Thoracic aorta (tissue), 2 donors: ENCODE measurements at regions not wholly inside any gene's neighbourhood (a gene's known extent, or its start where the extent isn't known, plus 50 kb on each side); places are given as distances from the start of the nearest gene placed in this dataset.

ENCODE experiments used
- ATAC-seq: fragments of 150-250 bp; one replicate; pipeline ENCODE4 v1.8.0; 2017; ENCODE audit warnings: low read depth; ENCODE audit not compliant: insufficient number of reproducible peaks, low FRiP score
- DNase-seq: peaks from one replicate; pipeline ENCODE4 v3.0.0-alpha.2; 2020; ENCODE audit warnings: low spot score
- H3K27ac ChIP-seq, 2 donors: fragments of 200-600 bp; sonication (generic); 1 replicate in 1 of 2; 2 replicates in 1 of 2; pipeline ENCODE4 v1.5.1; 2016; ENCODE audit warnings: mild to moderate bottlenecking in 2 of 2, moderate library complexity in 2 of 2
- H3K27me3 ChIP-seq: fragments of 200-600 bp; sonication (generic); replicated peaks from 2 replicates; pipeline ENCODE4 v1.6.0; 2016; ENCODE audit warnings: mild to moderate bottlenecking; ENCODE audit not compliant: insufficient read depth
- H3K36me3 ChIP-seq: fragments of 200-600 bp; sonication (generic); one replicate; pipeline ENCODE4 v1.5.1; 2016
- H3K4me1 ChIP-seq, 2 donors: fragments of 200-600 bp; sonication (generic); 1 replicate in 1 of 2; 2 replicates in 1 of 2; pipeline versions ENCODE4 v1.5.1 to v1.6.0; 2016; ENCODE audit warnings: low read depth in 2 of 2, mild to moderate bottlenecking in 1 of 2; ENCODE audit not compliant: control insufficient read depth in 1 of 2
- H3K4me3 ChIP-seq: fragments of 200-600 bp; sonication (generic); 2 replicates; pipeline ENCODE4 v1.5.1; 2016; ENCODE audit warnings: mild to moderate bottlenecking
- H3K9me3 ChIP-seq: fragments of 200-600 bp; sonication (generic); 2 replicates; pipeline ENCODE4 v1.5.1; 2016
- TF ChIP-seq, protein P1 (sequence below): fragments of 200-600 bp; sonication (generic); IDR thresholded peaks from one replicate; pipeline ENCODE4 v1.5.1; 2019; ENCODE audit warnings: antibody characterized with exemption

DNA sequence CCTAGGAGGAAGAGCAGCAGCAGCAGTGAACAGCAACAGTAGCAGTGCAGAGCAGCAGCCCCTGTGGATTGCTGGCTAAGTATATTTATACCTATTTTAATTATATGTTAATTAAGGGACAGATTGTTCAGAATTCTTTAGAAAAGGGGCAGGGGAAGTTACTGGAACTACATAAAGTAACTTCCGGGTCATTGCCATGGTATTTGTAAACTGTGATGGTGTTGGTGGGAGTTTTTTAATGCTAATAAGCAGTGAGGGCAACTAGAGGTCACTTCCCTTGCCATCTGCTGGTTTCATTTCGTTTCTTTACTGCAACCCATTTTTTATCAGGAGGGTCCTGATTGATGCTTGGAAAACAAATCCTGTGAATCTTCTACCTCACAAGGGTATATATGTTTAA lies 229.8 kb upstream of the PODXL start:
- Histone ChIP-seq H3K4me3 (no peak overlapping the region), H3K4me1 (no peaks in the 10 kb centered on the region), H3K9me3 (no peaks in the 10 kb centered on the region), H3K27me3 (no peaks in the 10 kb centered on the region), H3K27ac (no peak overlapping the region), H3K36me3 (no peaks in the 10 kb centered on the region)
- DNase-seq (no peak), ATAC-seq (no peak)
- TF ChIP-seq, protein P1, sequence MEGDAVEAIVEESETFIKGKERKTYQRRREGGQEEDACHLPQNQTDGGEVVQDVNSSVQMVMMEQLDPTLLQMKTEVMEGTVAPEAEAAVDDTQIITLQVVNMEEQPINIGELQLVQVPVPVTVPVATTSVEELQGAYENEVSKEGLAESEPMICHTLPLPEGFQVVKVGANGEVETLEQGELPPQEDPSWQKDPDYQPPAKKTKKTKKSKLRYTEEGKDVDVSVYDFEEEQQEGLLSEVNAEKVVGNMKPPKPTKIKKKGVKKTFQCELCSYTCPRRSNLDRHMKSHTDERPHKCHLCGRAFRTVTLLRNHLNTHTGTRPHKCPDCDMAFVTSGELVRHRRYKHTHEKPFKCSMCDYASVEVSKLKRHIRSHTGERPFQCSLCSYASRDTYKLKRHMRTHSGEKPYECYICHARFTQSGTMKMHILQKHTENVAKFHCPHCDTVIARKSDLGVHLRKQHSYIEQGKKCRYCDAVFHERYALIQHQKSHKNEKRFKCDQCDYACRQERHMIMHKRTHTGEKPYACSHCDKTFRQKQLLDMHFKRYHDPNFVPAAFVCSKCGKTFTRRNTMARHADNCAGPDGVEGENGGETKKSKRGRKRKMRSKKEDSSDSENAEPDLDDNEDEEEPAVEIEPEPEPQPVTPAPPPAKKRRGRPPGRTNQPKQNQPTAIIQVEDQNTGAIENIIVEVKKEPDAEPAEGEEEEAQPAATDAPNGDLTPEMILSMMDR = no peak

DNA sequence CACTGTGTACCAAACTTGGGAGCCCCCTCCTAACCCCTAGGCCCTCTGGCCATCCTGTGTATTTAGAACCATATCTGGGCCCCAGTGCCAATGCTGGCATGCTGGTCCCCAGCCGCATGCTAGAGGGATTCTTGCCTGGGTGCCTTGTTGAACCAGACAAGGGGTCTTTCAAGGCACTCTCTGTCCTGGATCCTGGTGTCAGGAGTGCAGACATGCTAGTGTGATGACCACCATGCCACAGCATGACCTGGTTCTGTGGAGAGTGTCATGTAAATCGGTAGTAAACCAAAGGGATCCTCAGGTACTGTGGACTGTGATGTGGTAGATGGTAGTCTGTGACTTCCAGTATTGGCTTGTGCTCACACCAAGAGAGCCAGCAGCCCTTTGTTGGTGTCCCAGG lies 222.2 kb upstream of the PODXL start:
- no peak for DNase-seq
- no peaks in the 10 kb centered on the region for H3K9me3 ChIP-seq
- H3K27me3 ChIP-seq = no peaks in the 10 kb centered on the region
- H3K4me1 ChIP-seq = no peaks in the 10 kb centered on the region
- no peak for ATAC-seq
- TF ChIP-seq, protein P1 = no peak
- H3K27ac ChIP-seq = no peak overlapping the region
- no peak overlapping the region for H3K4me3 ChIP-seq
- no peaks in the 10 kb centered on the region for H3K36me3 ChIP-seq

DNA sequence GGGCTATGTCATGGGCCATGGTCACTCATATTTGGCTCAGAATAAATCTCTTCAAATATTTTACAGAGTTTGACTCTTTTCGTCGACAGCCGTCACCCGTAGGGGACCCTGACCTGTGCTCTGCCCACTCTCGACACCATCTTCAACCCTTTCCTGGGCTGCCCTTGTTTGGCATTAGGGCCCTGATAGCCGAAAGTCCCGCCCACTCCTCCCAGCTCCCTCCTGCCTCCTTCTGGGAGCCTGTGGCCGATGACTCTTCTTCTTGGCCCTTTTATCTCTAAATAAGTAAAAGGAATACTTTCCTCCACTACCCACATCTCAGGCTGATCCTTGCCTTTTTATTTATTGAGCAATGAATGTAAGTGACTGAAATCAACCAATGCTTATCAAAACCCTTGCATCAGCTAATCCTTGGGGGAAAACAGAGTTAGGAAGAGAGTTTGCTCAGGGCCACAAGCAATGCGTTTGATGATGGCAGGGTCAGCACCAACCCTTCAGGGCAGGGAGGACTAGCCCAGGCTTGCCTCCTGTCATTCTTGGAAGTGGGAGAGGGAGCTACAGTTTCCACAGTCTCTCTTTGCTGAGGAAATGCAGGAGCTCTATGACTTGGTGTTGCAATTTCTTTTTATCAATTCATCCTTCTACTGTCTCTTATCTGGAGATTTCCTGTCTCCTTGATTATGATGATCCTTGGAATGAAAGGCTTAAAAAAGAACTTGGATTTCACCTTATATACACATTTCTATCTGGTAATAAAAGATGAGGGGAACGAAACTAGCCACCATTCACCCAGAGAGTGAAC lies 218.2 kb upstream of the PODXL start:
- Histone ChIP-seq H3K4me1 (no peaks in the 10 kb centered on the region), H3K27me3 (no peaks in the 10 kb centered on the region), H3K9me3 (no peaks in the 10 kb centered on the region), H3K4me3 (no peak overlapping the region), H3K36me3 (no peaks in the 10 kb centered on the region), H3K27ac (no peak overlapping the region)
- TF ChIP-seq, protein P1 = no peak
- no peak for DNase-seq
- no peak for ATAC-seq

DNA sequence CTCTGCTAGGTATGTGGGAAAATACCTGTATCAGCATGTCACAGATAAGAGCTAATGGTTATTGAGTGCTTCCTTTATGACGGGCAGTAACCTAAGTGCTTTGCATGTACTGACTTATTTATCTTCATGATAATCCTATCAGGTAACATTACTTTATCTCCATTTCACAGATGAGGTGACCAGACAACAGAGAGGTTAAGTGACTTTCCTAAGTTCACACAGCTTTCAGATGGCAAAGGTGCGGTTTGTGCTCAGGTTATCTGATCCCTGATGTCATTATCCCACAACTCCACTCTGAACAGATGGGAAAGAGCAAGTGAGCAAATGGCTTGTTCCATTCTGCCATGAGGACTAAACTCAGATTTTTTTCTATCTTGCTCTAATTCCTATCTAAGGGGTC lies 217.0 kb upstream of the PODXL start:
- Histone ChIP-seq H3K9me3 (no peaks in the 10 kb centered on the region), H3K27me3 (no peaks in the 10 kb centered on the region), H3K4me3 (no peak overlapping the region), H3K36me3 (no peaks in the 10 kb centered on the region), H3K27ac (no peak overlapping the region), H3K4me1 (no peaks in the 10 kb centered on the region)
- DNase-seq (no peak), ATAC-seq (no peak)
- TF ChIP-seq, protein P1 = no peak

DNA sequence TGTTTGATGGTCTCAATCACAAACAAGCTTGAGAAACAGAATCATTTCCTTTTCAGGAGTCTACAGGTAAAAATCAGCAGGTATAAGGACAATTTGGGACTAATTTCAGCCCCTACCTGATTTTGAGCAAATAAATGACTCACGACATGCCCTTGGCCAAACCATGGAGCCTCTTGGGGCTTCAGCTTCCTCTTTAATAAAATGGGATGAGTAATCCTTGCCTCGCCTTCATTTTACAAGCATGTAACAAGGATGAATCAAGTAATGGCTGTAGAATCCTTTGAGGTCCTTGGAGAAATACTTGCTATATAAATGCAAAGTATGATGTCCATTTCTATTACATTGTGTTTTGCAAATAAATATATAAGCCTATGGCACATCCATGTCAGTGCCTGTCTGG lies 212.8 kb upstream of the PODXL start:
- H3K4me3 ChIP-seq = no peak overlapping the region
- no peak for DNase-seq
- H3K4me1 ChIP-seq = no peaks in the 10 kb centered on the region
- TF ChIP-seq, protein P1 = no peak
- no peak for ATAC-seq
- no peak overlapping the region for H3K27ac ChIP-seq
- no peaks in the 10 kb centered on the region for H3K27me3 ChIP-seq
- no peaks in the 10 kb centered on the region for H3K36me3 ChIP-seq
- H3K9me3 ChIP-seq = no peaks in the 10 kb centered on the region
